NCI-H2227 treated with DMSO at 0.1 percent for 48 hours (cell line): ENCODE measurements at regions not wholly inside any gene's neighbourhood (a gene's known extent, or its start where the extent isn't known, plus 50 kb on each side); places are given as distances from the start of the nearest gene placed in this dataset.
"Not testable (repeated sequence)": the region's sequence is repeated elsewhere in the genome, so short reads cannot be mapped to it uniquely, and the experiment has no call there.

Experiments used
- DNase-seq: peaks from one replicate; lab custom pipeline; 2025; lab: John Stamatoyannopoulos, UW

DNA sequence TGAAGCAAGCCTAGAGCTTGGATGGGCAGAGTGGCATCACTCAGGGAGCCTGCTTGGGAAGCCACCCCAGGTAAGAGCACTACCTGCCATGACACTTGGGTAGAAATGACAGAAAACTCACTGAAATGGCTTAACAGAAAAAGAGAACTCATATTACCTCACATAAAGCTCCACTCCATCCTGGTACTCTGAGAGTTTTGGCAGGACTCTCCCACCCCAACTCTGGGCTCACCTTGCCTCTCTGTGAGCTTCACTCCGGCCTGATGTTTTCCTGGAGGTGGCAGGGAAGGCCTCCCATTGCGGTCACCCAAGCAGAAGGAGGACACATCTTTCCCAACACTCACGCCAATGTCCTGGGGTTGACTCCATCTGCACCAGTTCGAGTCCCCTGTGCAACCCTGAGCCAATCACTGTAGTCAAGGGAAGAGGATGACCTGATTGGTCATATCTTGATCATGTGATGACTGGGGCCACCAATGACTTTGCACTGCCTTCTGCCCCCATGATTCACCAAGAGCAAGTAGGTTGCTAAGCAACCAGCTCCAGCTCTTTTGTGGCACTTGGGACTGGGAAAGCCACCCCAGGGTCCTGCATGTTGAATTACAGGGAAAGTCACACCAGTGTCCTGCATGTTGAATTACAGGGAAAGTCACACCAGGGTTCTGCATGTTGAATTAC, 446.1 kb upstream of the SULF2 start:
- DNase-seq: no peak

DNA sequence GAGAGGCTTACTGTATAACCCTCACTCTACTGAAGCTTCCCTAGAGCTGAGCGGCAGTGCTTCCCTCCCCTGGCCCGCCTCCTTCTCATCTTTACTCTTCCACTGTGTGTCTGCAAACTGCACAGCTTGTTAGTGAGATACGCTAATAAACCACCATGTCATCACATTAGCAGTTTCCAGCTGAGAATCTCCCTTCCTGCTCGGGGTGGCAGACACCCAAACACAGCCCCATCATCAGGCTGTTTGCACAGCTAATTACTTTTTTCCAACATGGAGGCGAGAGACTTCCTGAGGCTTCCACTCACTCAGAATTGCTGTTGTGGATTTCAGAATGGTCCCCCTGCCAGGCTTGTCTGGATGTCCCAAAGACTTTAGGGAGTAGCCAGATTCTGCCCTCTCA, 444.9 kb upstream of the SULF2 start:
- no peak for DNase-seq

DNA sequence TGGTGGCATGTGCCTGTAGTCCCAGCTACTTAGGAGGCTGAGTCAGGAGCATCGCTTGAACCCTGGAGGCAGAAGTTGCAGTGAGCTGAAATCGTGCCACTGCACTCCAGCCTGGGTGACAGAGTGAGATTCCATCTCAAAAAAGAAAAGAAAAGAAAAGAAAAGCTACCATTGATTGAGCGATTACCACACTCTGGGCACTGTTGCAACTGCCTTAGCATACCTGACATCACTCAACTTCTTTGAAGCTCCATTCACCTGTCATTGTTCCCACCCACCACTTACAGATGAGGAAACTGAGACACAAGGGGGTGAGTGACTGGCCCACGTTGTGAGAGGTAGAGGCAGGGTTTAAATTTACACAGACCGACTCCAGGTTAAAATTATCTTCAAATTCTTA, 442.1 kb upstream of the SULF2 start:
- no peak for DNase-seq

DNA sequence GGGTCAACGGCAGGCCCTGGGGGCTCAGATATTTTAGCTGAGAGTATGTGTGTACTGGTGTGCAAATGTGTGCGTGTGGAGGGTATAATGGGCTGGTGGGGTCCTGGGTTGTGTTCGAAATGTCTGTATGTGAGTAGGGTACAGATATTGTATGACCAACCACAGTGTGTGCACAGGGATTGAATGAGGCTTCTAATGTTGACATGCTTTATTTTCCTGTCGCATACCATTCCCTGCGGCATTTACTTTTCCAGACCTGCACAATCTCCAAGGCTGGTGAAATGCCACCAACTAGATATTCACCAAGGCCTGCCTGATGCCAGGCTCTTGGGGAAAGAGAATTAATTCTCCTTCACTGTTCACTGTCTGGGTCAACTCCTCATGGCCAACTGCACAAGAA, 441.4 kb upstream of the SULF2 start:
- no peak for DNase-seq

DNA sequence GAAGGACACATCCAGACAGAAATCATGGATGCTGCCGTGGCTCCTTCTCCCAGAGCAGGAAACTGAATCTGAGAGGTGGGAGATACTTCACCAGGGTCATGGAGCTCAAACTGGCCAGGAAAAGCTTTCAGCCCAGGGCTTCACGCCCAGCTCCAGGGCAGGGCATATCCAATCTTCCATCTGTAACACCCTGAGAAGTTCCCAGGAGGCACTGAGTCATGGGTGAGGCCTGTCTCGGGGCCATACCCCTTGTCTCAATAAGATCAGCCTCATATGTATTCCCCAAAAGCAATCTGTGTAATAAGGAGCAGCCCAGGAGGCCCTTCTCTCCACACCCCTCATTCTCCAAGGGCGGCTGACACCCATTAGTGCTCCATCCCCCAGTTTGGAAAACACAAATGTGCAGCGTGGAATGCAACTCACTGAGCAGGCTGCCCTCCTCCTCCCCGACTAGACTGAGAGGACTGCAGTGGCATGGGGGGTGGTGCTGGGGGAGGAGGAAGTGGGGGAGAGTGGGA, 439.3 kb upstream of the SULF2 start:
- no peak for DNase-seq

DNA sequence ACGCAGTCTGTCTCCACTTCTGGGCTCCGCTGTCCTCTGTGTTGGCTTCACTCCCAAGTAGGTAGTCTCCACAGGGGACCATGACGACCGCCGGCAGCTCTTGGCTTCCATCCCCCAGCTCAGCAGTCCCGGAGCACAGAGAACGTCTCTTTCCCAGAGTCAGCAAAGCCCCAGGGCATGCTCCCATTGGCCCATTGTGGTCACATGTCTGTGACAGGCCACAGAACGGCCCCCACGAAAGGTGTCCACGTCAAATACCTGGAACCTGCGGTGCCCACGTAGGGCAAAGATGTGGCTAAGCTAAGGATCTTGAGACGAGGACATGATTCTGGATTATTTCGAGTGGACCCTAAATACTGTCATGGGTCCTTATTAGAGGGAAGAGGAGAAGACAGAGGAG, 438.4 kb upstream of the SULF2 start:
- no peak for DNase-seq

DNA sequence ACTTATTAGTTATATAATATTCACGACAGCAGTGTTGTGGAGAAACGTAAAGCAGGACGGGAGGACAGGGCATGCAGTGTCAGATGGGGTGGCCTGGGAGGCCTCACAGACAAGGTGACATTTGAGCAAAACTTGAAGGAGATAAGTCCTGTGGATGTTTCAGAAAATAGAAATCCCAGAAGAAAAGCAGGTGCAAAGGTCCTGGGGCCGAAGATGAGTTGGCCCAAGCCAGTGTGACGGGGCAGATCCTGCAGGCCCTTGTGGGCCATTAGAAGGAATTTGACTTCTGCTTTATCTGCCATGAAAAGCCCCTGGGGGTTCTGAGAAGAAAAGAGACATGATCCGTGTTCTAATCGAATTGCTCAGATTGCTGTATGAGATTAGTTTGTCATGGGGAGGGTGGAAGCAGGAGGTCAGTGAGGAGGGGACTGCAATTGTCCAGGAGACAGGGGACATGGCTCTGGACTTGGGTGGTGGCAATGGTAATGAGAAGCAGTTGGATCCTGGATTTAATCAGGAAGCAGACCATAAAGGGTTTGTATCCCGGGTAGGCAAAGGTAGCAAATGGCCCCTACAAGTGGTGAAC, 437.4 kb upstream of the SULF2 start:
- DNase-seq: no peak

DNA sequence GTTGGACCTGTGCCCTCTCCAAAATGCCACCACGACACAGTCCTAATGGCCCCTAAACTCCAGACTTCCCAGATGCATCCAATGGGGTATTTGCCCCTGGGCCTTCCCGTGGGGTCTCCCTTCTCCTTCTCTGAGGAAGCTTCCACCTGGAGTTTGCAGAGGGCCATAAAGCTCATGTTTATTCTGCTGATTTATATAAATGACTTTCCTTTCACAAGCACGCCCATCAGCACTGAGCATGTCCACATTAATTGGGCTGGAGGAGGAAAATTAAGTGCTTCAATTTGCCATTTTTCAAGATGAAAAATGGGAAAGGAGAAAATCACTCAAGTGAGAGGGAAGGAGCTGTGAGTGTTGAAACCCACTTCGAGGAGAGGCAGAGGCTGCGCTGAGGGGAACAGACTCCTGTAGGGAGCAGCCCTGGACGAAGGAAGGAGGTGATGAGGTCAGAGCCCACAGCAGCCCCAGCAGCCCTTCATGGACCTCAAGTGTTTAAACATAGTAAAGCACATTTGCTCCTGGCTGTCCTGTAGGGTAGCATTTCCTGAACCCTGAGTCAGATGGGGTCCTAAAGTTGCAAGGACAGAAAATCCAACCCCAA, 434.9 kb upstream of the SULF2 start:
- no peak for DNase-seq

DNA sequence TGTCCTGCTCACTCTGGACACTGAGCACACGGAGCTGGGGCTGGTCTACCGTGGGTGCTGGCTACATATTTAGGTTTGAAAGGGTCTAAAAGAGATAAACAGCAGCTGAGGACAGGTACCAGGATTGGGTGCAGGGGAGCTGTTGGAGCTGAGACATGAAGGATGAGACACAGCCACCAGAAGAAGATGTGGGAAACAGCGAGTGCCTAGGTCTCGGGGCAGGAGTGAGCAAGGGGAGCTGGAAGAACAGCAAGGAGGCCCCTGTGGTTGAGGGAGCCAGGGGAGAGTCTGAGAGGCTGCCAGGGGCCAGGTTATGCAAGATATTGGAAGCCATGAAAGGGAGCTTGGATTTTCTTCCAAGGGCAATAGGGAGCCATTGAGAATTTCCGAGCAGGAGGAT, 434.0 kb upstream of the SULF2 start:
- no peak for DNase-seq

DNA sequence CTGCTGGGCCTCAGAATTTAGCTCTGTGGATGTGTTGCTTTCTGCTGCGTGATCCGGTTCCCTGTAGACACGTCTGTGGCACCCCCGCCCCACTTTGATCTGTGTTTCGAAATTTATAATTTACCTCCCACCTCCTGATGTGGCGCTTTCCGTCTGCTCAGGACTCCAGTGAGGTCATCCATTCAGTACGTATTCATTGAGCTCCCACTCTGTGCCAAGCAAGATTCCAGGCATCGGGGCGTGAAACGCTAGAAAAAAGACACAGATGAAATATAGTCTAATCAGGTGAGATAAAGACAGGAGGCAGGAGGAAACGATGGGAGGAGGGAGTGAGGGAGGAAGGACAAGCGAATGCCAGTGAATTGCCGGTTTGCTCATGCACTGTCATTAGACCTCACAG, 431.9 kb upstream of the SULF2 start:
- no peak for DNase-seq

DNA sequence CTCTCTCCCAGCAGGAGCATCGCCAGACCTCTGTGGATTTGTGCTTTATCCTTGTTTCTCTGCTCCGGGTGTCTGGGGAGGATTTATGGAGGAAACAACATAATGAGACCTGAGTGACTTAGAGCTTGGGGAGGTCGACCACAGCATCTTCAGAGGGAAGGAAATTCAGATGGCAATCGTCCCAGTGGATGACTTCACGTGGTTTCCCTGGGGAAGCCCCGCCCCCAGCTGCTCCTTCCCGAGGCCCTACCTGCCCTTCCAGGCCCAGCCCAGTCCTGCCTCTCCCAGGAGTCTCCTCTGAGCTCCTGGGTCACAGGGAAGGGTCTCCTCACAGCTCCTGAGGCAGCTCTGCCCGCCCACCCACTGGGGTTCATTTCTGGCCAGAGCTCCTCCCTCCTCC, 430.3 kb upstream of the SULF2 start:
- no peak for DNase-seq

DNA sequence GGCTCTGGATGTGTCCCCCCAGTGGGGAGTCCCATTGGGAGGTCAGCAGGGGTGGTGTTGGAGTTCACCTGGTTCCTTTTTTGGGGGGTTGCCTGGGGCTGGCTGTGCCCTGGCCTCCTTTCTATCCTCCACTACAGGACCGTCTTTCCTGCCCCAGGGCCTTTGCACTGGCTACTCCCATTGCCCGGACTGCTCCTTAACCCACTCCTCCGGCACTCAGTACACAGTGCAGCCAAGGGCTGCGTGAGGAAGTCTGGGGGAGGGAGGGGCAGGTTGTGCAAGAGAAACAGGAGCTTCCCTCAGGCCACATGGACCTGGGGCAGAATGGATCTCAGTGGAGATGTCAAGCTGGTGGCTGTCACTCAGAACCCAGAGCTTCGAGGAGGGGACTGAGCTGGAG, 429.3 kb upstream of the SULF2 start:
- DNase-seq: no peak

DNA sequence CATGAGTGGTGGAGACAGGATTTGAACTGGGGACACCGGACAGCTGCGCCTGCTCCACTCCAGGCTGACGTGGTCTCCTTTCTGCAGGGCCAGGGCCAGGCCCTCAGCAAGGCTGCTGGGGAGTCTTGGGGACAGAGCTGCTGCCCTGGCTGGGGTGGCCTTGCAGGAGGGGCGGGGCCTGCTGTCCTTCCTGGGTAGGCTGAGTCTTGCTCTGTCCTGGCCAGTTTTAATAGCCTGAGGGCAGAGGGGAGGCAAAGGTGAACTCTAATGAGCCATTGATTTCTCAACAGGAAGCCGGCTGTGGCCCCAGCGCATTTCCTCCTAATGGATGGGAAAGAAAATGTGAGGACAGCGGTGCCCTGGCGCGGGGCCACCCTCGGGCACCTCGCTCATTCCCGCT, 428.4 kb upstream of the SULF2 start:
- not testable (repeated sequence) for DNase-seq

DNA sequence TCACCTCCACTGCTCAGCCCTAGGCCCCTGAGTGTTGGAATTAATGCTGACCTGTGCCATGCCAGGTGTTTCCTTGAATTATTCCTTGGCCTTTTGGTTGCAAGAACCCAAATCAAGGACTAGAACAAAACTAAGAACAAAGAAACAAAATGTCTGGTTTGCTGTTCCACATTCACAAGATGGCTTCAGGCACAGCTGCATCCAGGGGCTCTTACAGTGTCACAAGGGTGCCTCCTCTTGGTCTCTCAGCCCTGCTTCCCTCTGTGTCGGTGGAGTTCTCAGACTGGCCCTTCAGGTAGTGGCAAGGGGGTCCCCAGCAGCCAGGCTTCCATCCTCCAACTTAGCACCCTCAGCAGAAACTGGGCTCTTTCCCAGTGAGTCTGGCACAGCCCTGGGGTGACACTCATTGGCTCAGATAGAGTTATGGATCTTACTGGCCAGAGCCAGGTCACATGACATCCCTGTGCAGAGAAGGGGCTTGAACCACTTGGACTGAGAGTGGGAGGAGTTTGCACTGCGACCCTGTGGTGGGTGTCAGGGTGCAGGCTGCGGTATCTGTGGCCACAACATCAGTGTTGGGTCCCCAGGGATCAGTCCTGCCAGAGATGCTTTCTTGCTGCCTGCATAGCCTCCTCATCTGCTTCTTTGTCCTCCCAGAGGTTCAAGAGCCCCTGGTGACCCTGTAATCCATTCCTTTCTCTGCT, 427.7 kb upstream of the SULF2 start:
- DNase-seq: no peak

DNA sequence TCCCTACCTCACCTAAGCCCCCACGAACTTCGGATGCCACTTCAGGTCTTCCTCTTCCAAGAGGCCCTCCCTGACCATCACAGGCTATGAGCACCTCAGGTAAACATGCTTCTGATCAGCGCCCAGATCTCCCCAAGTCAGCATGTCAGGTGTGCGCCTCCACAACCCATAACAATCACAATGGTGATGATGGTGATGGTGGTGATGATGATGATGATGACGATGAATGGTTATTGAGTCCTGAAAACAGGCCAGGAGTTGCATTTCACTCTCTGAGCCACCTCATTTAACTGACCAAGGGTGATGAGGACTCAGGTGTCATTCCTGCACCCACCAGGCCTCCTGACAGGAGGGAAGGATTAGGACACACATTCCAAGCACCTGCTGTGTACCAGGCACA, 426.6 kb upstream of the SULF2 start:
- DNase-seq: no peak

DNA sequence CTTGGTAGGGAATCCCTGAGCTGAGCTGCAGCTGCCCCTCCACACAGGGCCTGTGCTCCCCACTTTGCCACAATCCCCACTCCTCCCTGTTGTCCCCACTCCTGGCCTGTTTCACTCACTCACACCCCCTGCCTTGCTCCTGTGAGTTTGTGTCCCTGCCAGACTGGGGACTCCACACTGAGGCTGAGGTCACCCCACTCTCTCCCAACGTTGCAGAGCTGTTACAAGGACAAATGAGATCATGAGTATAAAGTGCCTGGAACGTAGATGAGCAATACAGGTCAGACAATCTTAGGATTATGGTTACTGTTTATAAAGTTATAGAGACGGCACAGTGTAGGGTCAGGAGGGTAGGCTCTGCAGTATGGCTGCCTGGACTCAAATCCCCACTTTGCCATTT, 426.0 kb upstream of the SULF2 start:
- DNase-seq: no peak

DNA sequence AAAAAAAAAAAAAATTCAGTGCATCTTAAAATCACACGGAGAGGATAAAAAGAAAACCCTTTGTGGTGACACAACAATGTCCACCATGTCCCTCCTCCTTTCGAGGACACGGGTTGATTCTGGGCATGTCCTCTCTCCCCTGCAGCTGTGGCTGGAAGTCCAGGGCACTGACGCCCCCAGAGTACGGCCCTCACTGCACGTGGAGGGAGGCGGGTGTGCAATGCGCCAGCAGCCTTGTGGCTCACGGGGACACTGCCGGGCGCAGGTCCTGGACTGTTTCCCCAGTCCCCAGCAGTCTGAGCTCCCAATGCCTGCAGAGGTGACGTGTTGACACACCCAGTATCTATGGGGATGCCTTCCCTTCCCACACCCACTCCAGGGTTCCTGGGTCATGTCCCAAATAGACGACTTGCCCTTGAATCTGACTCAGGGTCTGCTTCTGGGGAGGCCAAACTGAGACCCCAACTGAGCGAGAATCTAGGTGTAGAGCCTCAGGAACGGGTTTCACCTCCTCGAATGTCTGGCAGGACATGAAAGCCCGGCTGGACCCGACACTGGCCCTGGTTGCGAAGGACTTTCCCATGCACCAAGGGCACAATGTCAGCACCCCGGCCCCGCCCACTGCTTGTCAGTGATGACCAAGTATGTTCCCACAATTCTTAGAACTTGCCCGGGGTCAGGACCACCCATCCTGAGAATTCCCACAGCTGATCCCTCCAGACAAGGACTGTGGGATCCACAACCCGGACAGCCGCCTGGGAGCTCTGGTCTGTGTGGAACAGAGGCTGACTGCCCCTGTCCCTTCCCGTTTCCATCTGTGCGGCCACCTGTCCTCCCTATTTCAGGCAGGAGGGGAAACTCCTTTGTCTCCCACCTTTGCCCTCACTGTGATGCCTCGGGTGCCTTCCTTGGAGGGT, 425.1 kb upstream of the SULF2 start:
- no peak for DNase-seq

DNA sequence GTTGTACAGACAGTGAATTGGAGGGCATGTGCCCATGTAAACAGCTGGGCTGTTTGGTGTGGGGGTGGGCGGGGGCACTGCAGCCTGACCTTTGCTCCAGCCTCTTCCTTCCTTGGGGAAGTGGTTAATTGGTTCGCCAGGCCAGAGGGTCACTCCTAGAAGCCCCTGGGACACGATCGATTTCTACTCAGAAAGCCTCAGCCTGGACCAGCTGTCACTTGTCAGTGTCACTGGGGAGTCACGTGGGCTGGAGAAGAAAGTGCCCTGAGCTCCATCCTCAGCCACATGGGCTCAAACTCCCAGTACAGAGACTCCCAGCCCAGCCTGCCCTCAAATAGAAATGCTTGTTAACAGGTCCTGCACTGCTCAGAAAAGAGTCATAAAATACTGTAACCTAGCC, 423.8 kb upstream of the SULF2 start:
- DNase-seq: no peak

DNA sequence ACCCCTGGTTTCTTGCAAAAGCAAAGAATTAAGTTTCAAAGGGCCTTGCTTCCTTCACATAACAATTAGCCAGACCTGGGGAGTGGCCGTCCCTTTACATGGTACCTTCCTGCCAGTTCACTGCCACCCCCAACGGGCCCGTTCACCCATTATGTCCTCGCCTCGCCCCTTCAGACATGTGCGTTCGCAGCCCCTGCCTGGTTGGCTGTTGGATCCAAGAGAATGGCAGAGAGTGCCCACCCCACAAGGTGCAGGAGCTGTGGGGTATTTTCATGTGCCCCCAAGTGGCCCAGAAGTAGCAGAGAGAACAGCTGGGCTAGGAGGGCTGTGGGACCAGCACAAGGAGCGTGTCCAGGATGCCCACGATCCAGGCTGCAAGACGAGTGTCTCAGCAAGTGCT, 422.9 kb upstream of the SULF2 start:
- DNase-seq: no peak

DNA sequence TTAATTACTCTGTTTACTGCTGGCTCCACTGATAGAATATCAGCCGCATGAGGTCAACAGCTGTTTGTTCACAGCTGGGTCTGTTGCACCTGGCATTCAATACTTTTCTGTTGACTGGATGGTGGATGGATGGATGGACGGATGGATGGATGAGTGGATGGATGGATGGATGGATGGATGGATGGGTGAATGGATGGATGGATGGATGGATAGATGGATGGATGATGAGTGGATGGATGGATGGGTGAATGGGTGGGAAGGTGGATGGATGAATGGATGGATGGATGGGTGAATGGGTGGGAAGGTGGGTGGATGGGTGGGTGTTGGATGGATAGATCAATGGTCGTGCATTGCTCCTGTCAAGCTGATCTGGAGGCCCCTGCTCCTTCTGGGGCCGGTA, 422.2 kb upstream of the SULF2 start:
- DNase-seq: no peak

DNA sequence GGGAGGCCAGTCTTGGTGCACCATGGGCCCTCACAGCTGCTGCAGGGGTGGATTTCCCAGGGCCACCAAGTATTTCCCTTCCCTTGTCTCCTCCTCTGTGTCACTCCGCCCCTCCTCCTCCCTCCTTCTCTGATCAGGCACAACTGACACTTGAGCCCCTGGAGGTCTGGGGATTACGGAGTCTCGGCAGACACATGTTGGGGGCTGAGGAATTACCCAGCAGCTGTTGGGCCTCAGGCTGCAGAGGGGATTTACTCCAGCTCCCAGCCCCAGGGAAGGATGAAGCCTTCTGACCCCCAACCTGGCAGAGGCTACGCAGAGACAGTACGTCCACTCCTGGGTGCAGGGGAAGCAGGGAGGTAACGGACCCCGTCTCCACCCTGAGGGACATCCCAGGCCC, 420.5 kb upstream of the SULF2 start:
- DNase-seq: no peak

DNA sequence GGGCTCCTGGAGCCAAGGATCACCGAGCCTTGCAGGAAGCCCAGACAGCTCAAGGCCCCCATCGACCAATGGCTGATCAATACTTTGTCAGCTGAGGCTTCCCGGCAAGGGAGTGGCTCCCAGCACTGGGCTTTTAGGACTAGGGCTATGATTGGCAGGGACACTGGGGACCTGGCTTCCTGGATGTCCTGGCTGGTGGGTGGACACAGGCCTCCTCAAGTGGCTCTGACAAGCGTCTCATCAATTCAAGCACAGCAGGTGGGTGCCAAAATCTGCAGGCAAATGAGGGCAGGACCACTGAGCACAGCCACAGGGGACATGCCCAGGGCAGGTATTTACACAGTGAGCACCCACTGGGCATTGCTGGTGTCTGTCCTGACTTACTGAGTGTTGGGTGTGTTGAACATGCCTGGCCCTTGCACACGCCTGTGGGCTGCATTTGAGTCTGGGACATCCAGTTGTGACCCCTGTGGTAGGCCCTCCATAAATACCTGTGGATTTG, 420.1 kb upstream of the SULF2 start:
- DNase-seq: no peak
